Astrocyte of the spinal cord (primary cell): ENCODE measurements at regions not wholly inside any gene's neighbourhood (a gene's known extent, or its start where the extent isn't known, plus 50 kb on each side); places are given as distances from the start of the nearest gene placed in this dataset.

Experiments used
- DNase-seq: peaks from one replicate; pipeline ENCODE4 v3.0.0; 2011; ENCODE audit warnings: low read depth, low spot score
- H3K4me3 ChIP-seq: 2 replicates; pipeline ENCODE4 v1.5.1; 2011; ENCODE audit warnings: low read depth, mild to moderate bottlenecking, low read length, moderate library complexity
- CTCF ChIP-seq: IDR thresholded peaks from 2 replicates; pipeline ENCODE4 v1.5.1; 2012; ENCODE audit warnings: low read depth, mild to moderate bottlenecking, low read length, inconsistent platforms
- in situ Hi-C: cut with HindIII; loops from 2 replicates; pipeline ENCODE4 v1.10.0; 2017; ENCODE audit warnings: low sequenced_read_pairs

- TF ChIP-seq CTCF, result no peak
- DNase-seq, result no peak
- in situ Hi-C loops, result no loop called here
- no peak overlapping the region for H3K4me3 ChIP-seq
These were observed 70.0 kb upstream of the ZNF644 start for GRCh38 chr1:91091812-91092211.

DNA sequence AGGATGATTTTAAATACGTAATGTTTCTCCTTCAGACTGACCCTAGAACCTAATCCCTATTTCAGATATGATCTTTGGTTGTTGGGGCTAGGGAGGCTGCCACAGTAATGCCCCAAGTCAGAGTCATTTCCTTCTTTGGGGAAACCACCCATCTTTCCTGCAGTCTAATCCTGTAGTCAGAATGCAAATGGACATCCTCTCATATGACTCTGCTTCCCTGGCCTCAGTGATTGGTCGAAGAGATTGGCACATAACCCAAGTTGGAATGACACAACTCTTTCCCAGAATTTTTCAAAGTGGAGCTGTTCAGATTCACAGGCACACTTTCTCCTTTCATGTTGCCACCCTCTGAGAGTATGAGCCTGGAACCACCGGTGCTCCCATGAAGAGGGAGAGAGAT lies 58.8 kb upstream of the ZNF644 start:
- DNase-seq, result no peak
- H3K4me3 ChIP-seq, result no peak overlapping the region
- in situ Hi-C loops, result no loop called here

GRCh38 chr1:91078859-91079258 lies 57.0 kb upstream of the ZNF644 start:
- H3K4me3 ChIP-seq, result no peak overlapping the region
- no peak for DNase-seq
- TF ChIP-seq CTCF, result no peak
- in situ Hi-C loops, result no loop called here

More for the DNA sequence above, 58.8 kb upstream of the ZNF644 start:
- no peak for TF ChIP-seq CTCF

DNA sequence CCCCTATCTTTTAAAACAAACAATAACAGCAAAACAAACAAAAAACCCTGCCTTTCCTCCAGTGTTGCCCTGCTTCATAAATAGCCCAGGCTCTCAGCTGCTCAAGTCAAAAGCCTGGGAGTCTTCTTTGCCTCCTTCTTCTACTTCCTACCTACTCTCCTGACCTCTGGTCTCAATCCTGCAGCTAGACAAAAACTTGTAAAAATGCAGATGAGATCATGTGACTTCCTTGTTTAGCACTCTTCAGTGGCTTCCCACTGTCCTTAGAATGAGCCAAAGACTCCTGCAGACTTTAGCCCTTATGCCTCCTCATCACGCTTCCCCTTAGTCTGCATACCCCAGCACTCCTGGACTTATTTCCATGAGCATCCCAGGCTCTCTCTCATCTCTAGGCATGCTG lies 55.0 kb upstream of the ZNF644 start:
- no peak for TF ChIP-seq CTCF
- DNase-seq, result no peak
- no peak overlapping the region for H3K4me3 ChIP-seq
- in situ Hi-C loops, result no loop called here

- DNase-seq, result no peak
- TF ChIP-seq CTCF, result no peak
- in situ Hi-C loops, result no loop called here
- H3K4me3 ChIP-seq, result no peak overlapping the region
These were observed 53.6 kb upstream of the ZNF644 start for GRCh38 chr1:91075233-91076135.

DNA sequence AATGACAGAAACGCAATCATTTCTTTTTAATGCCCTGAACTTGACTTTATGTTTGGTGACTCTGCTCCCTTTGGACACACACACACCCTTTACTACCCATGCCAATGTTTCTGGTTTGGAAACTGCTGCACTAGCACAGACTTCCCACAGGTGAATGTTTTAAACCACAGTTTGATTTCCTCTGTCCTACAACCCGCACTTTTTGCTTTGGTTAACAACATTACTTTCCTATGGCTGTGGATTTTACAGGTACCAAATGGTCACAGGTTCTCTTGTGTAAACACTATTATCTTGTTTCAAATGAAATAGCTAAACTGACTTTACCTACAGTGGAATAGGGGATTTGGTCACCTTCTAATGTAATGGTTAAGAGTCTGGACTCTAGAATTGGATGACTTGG lies 51.5 kb upstream of the ZNF644 start:
- no peak overlapping the region for H3K4me3 ChIP-seq
- TF ChIP-seq CTCF, result no peak
- in situ Hi-C loops, result no loop called here
- DNase-seq, result no peak
